WTC11 (cell line): ENCODE measurements at regions not wholly inside any gene's neighbourhood (a gene's known extent, or its start where the extent isn't known, plus 50 kb on each side); places are given as distances from the start of the nearest gene placed in this dataset.

Experiments
- CBFB ChIP-seq: sonication (generic); formaldehyde crosslinking; IDR thresholded peaks from 2 replicates; pipeline ENCODE4 v1.8.1; 2022; ENCODE audit warnings: mild to moderate bottlenecking, low read depth, missing genetic modification reagents
- CREB1 ChIP-seq: sonication (generic); formaldehyde crosslinking; IDR thresholded peaks from 2 replicates; pipeline ENCODE4 v1.8.0; 2023; ENCODE audit warnings: mild to moderate bottlenecking, missing genetic modification reagents
- CREM ChIP-seq: sonication (generic); formaldehyde crosslinking; IDR thresholded peaks from 2 replicates; pipeline ENCODE4 v1.8.1; 2022; ENCODE audit warnings: mild to moderate bottlenecking, missing genetic modification reagents, moderate library complexity
- CTCF ChIP-seq: fragments of 200-600 bp; IDR thresholded peaks from 2 replicates; pipeline ENCODE4 v1.8.0; 2022; ENCODE audit warnings: antibody characterized with exemption
- E2F5 ChIP-seq: sonication (generic); formaldehyde crosslinking; IDR thresholded peaks from 2 replicates; pipeline ENCODE4 v1.8.1; 2022; ENCODE audit warnings: mild to moderate bottlenecking, moderate library complexity, missing genetic modification reagents
- ESRRA ChIP-seq: sonication (generic); formaldehyde crosslinking; IDR thresholded peaks from 2 replicates; pipeline ENCODE4 v1.8.1; 2022; ENCODE audit warnings: mild to moderate bottlenecking, missing genetic modification reagents, borderline replicate concordance
- FOXK1 ChIP-seq: sonication (generic); formaldehyde crosslinking; IDR thresholded peaks from 2 replicates; pipeline ENCODE4 v1.8.0; 2022; ENCODE audit warnings: mild to moderate bottlenecking, moderate library complexity, missing genetic modification reagents
- GABPB1 ChIP-seq: sonication (generic); formaldehyde crosslinking; IDR thresholded peaks from 2 replicates; pipeline ENCODE4 v1.8.1; 2023; ENCODE audit warnings: mild to moderate bottlenecking, missing genetic modification reagents
- MAX ChIP-seq: sonication (generic); formaldehyde crosslinking; IDR thresholded peaks from 2 replicates; pipeline ENCODE4 v1.8.0; 2022; ENCODE audit warnings: mild to moderate bottlenecking, missing genetic modification reagents
- PRDM15 ChIP-seq: sonication (generic); formaldehyde crosslinking; IDR thresholded peaks from 2 replicates; pipeline ENCODE4 v1.8.0; 2022; ENCODE audit warnings: missing genetic modification reagents
- TEAD4 ChIP-seq: sonication (generic); formaldehyde crosslinking; IDR thresholded peaks from 2 replicates; pipeline ENCODE4 v1.8.0; 2022; ENCODE audit warnings: mild to moderate bottlenecking, missing genetic modification reagents
- ZNF263 ChIP-seq: sonication (generic); formaldehyde crosslinking; IDR thresholded peaks from 2 replicates; pipeline ENCODE4 v1.8.1; 2022; ENCODE audit warnings: low read depth, mild to moderate bottlenecking, moderate library complexity, missing genetic modification reagents

- TF ChIP-seq GABPB1 (CRISPR knock-in tag): no peak
- TF ChIP-seq E2F5: no peak
- no peak for TF ChIP-seq CTCF
- TF ChIP-seq CREM: no peak
- TF ChIP-seq CBFB (CRISPR knock-in tag): no peak
- TF ChIP-seq CREB1 (CRISPR knock-in tag): no peak
- no peak for TF ChIP-seq MAX
- no peak for TF ChIP-seq ZNF263 (CRISPR knock-in tag)
- TF ChIP-seq FOXK1 (CRISPR knock-in tag): no peak
- TF ChIP-seq TEAD4 (CRISPR knock-in tag): no peak
- TF ChIP-seq PRDM15 (CRISPR knock-in tag): no peak
- TF ChIP-seq ESRRA (CRISPR knock-in tag): no peak
Measured at GRCh38 chr12:131610891-131611290, 100.0 kb upstream of the SFSWAP start.
